Femur (tissue), 1 donor: ENCODE measurements at regions not wholly inside any gene's neighbourhood (a gene's known extent, or its start where the extent isn't known, plus 50 kb on each side); places are given as distances from the start of the nearest gene placed in this dataset.
"Not testable (repeated sequence)": the region's sequence is repeated elsewhere in the genome, so short reads cannot be mapped to it uniquely, and the experiment has no call there.

Experiments used
- DNase-seq: peaks from one replicate; pipeline ENCODE4 v3.0.0-alpha.2; 2017

DNA sequence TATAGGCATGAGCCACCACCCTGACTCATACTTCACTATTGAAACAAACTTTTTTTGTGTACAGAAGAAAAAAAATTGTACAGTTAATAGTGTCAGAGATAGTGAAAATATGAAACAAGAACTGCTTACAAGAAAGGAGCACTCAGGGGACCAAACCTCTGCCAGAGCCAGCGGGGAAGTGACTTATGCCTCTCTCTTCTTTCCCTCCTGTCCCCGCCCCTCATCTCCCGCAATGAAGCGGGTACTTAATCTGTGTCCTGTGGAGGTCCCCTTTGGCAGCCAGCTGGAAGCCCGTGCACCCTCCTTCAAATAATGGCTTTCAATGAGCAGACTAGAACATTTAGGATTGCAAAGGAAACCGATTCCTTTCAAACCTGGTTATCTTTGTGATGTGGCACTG lies 51.5 kb downstream of the PPIAL4A start:
- DNase-seq = not testable (repeated sequence)

- DNase-seq = not testable (repeated sequence)
Observed at GRCh38 chr1:120941836-120942217, 52.3 kb downstream of the PPIAL4A start.

DNA sequence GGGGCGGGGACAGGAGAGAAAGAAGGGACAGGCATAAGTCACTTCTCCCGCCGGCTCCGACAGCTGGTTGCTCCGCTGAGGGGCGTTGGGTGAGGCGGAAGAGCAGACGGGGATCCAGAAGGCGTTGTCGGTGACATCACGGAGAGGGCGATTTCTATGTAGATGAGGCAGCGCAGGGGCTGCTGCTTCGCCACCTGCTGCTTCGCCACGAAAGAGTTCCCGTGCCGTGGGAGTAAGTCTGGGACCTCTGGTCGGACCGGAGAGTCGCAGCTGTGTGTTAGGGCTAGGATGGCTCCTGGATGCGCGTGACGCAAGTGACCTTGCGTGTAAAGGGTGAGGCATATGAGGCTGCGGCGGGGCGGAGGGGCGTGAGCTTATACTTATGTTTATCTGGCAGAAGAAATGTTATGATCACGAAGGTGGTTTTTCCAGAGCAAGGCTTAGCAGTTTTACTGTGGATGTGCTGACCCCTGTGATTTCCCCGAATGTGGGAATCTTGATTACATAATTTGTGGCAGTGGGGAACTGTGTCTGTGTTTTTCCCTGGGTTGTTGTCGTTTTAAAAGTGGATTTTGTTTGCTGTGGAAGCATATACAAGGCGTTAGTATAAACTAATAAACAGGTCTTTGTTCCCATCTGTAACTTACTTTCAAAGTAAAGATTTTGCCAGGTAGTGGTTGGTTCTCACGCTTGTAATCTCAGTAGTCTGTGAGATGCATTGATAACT lies 52.8 kb downstream of the PPIAL4A start:
- peak; percentile 57 for DNase-seq

DNA sequence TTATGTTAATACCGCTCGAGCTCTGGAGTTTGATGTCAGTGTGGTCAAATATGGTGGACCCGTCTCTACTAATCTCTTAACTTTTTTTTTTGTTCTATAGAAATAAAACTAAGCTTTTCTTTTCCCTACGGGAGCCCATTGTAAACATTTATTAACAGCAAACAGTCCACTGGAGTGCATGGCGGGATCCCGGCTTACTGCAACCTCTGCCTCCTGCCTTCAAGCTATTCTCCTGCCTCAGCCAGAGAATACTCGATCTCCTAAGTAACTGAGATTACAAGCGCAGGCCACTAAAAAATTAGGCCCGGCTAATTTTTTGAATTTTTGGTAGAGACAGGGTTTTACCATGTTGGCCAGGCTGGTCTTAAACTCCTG lies 53.4 kb downstream of the PPIAL4A start:
- not testable (repeated sequence) for DNase-seq

GRCh38 chr1:120944691-120945090 lies 55.1 kb downstream of the PPIAL4A start:
- DNase-seq = not testable (repeated sequence)

GRCh38 chr1:120945122-120945521 lies 55.6 kb downstream of the PPIAL4A start:
- DNase-seq = not testable (repeated sequence)

- not testable (repeated sequence) for DNase-seq
Observed at GRCh38 chr1:120947114-120947513, 57.5 kb downstream of the PPIAL4A start.

GRCh38 chr1:120949724-120950123 lies 60.2 kb downstream of the PPIAL4A start:
- DNase-seq = not testable (repeated sequence)

DNA sequence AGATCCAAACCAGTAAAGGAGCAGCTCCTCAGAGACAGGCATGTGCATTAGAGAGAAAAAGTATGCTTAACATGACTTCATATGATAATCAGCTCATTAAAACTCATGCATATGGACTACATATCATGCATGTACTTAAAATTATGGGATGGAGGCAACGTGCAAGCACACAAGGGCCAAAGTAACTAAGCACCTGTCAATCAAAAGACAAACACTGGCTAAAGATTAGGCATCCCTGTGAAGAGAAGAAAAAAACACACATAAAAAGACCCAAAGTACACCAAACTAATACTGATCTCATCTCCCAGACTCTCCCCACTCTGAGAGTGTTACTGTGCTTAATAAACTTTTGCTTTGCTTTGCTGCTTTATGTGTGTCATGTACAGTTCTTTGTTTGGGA lies 61.1 kb downstream of the PPIAL4A start:
- not testable (repeated sequence) for DNase-seq

DNA sequence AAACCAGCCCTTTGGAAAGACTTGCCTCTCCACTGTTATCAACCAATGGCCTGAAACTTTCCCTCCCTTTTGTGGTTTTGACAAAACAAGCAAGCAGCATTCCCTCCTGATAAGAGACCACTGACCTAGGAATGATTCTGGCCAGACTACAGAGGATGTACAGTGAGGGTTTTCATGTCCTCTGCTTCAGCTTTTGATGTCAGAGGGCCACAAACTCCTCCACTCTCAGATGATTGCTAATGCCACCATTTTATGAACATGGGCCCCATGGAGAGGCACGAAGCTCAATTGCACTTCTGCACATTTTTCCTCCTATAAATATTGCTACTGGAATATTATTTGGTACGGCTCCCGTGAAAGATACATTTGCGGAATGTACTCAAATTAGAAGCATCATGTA lies 61.5 kb downstream of the PPIAL4A start:
- not testable (repeated sequence) for DNase-seq

GRCh38 chr1:120952207-120952870 lies 62.8 kb downstream of the PPIAL4A start:
- DNase-seq = not testable (repeated sequence)

DNA sequence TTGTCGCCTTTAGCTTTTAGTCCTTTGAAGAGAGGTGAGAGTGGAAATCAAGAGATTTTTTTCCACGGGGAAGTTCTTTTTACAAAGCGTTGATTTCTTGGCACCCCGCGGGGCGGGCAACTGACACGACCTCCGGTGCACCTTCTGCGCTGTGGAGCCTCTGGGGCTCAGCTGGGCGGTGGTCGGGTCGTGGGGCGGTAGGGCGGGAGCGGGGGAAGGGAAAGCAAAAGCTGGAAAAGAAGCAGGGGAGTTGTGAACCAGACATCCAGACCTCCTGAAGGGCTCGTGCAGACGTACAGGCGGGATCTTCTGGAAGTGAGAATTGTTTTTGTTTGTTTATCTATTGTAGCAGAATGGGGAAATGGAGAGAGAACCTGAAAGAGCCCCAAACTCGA lies 63.3 kb downstream of the PPIAL4A start:
- DNase-seq = not testable (repeated sequence)

- no peak for DNase-seq
Observed at GRCh38 chr1:120954736-120955135, 65.2 kb downstream of the PPIAL4A start.

DNA sequence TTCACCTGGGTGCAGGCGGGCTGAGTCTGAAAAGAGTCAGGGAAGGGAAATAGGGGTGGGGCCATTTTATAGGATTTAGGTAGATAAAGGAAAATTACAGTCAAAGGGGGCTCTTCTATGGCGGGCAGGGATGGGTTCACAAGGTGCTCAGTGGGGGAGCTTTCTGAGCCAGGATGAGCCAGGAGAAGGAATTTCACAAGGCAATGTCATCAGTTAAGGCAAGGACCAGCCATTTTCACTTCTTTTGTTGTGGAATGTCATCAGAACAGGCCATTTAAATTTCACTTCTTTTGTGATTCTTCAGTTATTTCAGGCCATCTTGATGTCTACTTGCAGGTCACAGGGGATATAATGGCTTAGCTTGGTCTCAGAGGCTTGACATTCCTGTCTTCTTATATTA lies 66.4 kb downstream of the PPIAL4A start:
- not testable (repeated sequence) for DNase-seq

- DNase-seq = not testable (repeated sequence)
Observed at GRCh38 chr1:120966018-120966417, 76.4 kb downstream of the PPIAL4A start.

GRCh38 chr1:120972863-120973262 lies 83.3 kb downstream of the PPIAL4A start:
- DNase-seq = not testable (repeated sequence)

DNA sequence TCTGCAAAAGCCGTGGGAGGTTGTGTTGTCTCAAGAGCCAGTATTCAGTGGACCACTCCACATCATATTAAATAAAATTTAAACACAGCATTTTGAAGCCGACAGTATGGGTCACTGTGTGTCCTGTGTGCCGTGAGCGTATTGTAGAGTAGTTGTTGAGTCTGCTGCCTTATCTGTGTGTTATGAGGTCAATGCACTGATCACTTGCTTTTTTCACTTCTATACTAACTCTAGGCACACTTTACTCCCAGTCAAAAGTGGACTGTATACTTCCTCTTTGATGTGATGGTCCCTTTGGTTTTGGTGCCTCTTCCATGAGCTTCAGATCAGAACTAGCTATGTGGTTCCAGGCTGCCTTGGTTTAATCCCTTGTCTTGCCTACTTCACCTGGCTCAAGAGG lies 84.3 kb downstream of the PPIAL4A start:
- not testable (repeated sequence) for DNase-seq

- DNase-seq = not testable (repeated sequence)
Observed at GRCh38 chr1:120977279-120977678, 87.7 kb downstream of the PPIAL4A start.

DNA sequence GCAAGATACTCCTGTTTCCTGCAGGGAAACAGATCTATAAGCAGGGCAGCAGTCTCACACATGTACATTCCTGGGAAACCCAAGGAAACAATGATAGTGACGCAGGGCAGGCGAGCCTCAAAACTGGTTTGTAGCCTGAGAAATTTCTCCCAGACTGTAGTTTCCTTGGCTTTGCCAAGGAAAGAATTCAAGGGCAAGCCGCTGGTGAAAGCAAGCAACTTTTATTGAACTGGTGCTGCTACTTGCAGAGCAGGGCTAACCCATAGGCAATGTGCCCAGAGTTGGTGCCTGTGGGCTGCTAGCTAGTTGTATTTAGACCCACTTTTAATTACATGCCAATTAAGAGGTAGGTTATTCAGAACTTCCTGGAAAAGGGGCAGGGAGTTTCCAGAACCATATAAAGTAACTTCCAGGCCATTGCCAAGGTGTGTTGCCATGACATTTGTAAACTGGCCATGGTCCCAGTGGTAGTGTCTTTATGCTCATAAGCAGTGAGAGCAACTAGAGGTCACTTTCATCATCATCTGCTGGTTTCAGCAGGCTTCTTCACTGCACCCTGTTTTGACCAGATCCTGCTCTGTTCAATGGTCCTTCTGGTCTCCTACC lies 92.0 kb downstream of the PPIAL4A start:
- DNase-seq = not testable (repeated sequence)

DNA sequence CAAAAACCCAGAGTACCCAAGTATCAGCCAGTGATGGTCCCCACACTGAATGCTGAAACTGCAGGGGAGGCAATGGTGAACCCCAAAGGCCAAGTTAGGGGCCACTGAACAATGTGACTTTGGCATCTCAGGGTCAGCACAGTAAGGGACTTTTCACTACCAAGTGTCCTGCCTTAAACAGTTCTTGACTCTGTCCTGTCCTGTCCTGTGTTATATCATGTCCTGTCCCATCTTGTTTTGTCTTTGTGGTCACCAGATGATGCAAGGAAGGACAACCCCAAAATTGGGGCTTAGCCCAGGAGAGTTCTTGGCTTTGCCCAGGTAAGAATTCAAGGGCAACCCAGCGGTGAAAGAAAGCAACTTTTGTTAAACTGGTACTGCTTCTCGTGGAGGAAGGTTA lies 105.0 kb downstream of the PPIAL4A start:
- DNase-seq = not testable (repeated sequence)

DNA sequence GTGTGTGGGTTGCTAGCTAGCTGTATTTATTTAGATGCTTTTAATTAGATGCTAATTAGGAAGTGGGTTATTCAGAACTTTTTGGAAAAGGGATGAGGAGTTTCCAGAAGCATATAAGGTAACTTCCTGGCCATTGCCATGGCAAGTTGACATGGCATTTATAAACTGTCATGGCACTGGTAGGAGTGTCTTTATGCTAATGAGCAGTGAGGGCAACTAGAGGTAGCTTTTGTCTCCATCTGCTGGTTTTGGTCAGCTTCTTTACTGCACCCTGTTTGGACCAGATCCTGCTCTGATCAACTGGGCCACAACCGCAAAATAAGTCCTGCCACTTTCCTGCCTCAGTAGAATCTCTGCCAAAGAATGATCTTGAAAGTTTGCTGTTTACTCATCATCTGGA lies 105.5 kb downstream of the PPIAL4A start:
- not testable (repeated sequence) for DNase-seq

- DNase-seq = not testable (repeated sequence)
Observed at GRCh38 chr1:121001090-121001726, 111.6 kb downstream of the PPIAL4A start.

DNA sequence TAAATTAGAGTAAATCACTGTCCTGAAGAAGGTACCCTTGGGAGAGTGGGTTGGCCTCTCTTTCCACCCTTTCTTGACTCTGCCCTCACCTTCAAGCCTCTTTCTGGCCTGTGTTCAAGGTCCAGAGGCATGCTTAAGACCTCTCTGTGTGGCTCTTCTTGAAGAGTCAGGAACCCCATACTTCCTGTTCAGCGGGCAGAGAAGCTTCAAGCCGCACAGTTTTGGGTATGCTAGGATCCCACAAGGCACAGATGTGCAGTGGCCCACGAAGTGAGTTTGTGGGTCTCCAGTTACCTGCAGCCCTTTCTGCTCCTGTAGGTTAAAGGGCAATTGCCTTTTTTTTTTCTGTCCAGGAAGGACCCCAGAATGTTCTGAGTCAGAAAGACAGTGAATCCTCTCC lies 113.7 kb downstream of the PPIAL4A start:
- DNase-seq = not testable (repeated sequence)
